ENCODE measurements at regions not wholly inside any gene's neighbourhood (a gene's known extent, or its start where the extent isn't known, plus 50 kb on each side); places are given as distances from the start of the nearest gene placed in this dataset.

- no peak for TF ChIP-seq CHD7 (IDR thresholded peaks at IDR 0.05; ENCODE audit: insufficient replicate concordance, low read length)
- TF ChIP-seq TEAD4 (IDR thresholded peaks at IDR 0.05; ENCODE audit: low read depth, low read length), result no peak
- TF ChIP-seq JUND (IDR thresholded peaks at IDR 0.05; ENCODE audit: low read length), result no peak
- TF ChIP-seq EZH2 (IDR thresholded peaks at IDR 0.05; ENCODE audit: low read depth, low read length, severe bottlenecking), result no peak
- no peak for TF ChIP-seq TBP (IDR thresholded peaks at IDR 0.05; ENCODE audit: low read depth, low read length)
- no peak for TF ChIP-seq BCL11A (IDR thresholded peaks at IDR 0.05; ENCODE audit: low read depth in 2 of 2, low read length in 2 of 2)
- TF ChIP-seq HDAC2 (IDR thresholded peaks at IDR 0.05; ENCODE audit: borderline replicate concordance in 1 of 2, low read depth in 2 of 2, low read length in 2 of 2), result no peak
- no peak for TF ChIP-seq YY1 (IDR thresholded peaks at IDR 0.05; ENCODE audit: low read depth, low read length)
- no peak for TF ChIP-seq CBX5 (IDR thresholded peaks at IDR 0.05; ENCODE audit: low read depth, low read length)
- TF ChIP-seq KDM5A (IDR thresholded peaks at IDR 0.05; ENCODE audit: low read length), result no peak
- TF ChIP-seq MAFK (IDR thresholded peaks at IDR 0.05; ENCODE audit: low read depth, low read length), result no peak
Measured at GRCh38 chr2:64356906-64357305, 97.1 kb upstream of the LGALSL start (continued).

Data from H1 (cell line).